Left ventricle myocardium inferior (tissue), 1 donor: ENCODE measurements at regions not wholly inside any gene's neighbourhood (a gene's known extent, or its start where the extent isn't known, plus 50 kb on each side); places are given as distances from the start of the nearest gene placed in this dataset.
"Not testable (repeated sequence)": the region's sequence is repeated elsewhere in the genome, so short reads cannot be mapped to it uniquely, and the experiment has no call there.

ENCODE experiments used
- DNase-seq: peaks from one replicate; pipeline ENCODE4 v3.0.0-alpha.2; 2020
- H3K27ac ChIP-seq: fragments of 200-600 bp; replicated peaks from 2 replicates; pipeline ENCODE4 v1.8.0; 2021
- H3K27me3 ChIP-seq: fragments of 200-600 bp; 2 replicates; pipeline ENCODE4 v1.8.0; 2021; ENCODE audit warnings: low read depth
- H3K36me3 ChIP-seq: fragments of 200-600 bp; 2 replicates; pipeline ENCODE4 v1.8.0; 2021
- H3K4me1 ChIP-seq: fragments of 200-600 bp; 2 replicates; pipeline ENCODE4 v1.8.0; 2021
- H3K4me3 ChIP-seq: fragments of 200-600 bp; 2 replicates; pipeline ENCODE4 v1.8.0; 2021; ENCODE audit warnings: mild to moderate bottlenecking, moderate library complexity
- H3K9me3 ChIP-seq: fragments of 200-600 bp; replicated peaks from 2 replicates; pipeline ENCODE4 v1.8.0; 2021
- CTCF ChIP-seq: fragments of 200-600 bp; IDR thresholded peaks from 2 replicates; pipeline ENCODE4 v1.8.0; 2021; ENCODE audit warnings: antibody characterized with exemption, mild to moderate bottlenecking, borderline replicate concordance
- intact Hi-C: fragments of 100-400 bp; cut with micrococcal nuclease; formaldehyde crosslinking; loops from one replicate; pipeline ENCODE4 v1.11.0; 2022
- donor health status: DM: no; HTN: yes; CAD: no; lungs with severe emphysema.

- intact Hi-C loops, result no loop called here
- H3K27me3 ChIP-seq, result no peaks in the 10 kb centered on the region
- H3K4me1 ChIP-seq, result no peaks in the 10 kb centered on the region
- no peaks in the 10 kb centered on the region for H3K36me3 ChIP-seq
- H3K27ac ChIP-seq, result no peak overlapping the region
- H3K9me3 ChIP-seq, result no peaks in the 10 kb centered on the region
- DNase-seq, result no peak
- H3K4me3 ChIP-seq, result no peak overlapping the region
- no peak for TF ChIP-seq CTCF
Measured at GRCh38 chrX:93354651-93355050, 318.7 kb downstream of the NAP1L3 start.

- Histone ChIP-seq H3K9me3 (no peaks in the 10 kb centered on the region), H3K27ac (no peak overlapping the region), H3K4me1 (no peaks in the 10 kb centered on the region), H3K4me3 (no peak overlapping the region), H3K27me3 (no peaks in the 10 kb centered on the region), H3K36me3 (no peaks in the 10 kb centered on the region)
- intact Hi-C loops, result no loop called here
- no peak for DNase-seq
- TF ChIP-seq CTCF, result no peak
Measured at GRCh38 chrX:93346309-93346708, 327.1 kb downstream of the NAP1L3 start.

- H3K9me3 ChIP-seq, DNase-seq, H3K4me1 ChIP-seq, H3K27me3 ChIP-seq, H3K27ac ChIP-seq, intact Hi-C loops, H3K36me3 ChIP-seq, H3K4me3 ChIP-seq: not testable (repeated sequence)
Measured at GRCh38 chrX:93344287-93344686, 329.1 kb downstream of the NAP1L3 start.

- Histone ChIP-seq H3K4me1 (no peaks in the 10 kb centered on the region), H3K9me3 (no peaks in the 10 kb centered on the region), H3K36me3 (no peaks in the 10 kb centered on the region), H3K4me3 (no peak overlapping the region), H3K27ac (no peak overlapping the region), H3K27me3 (no peaks in the 10 kb centered on the region)
- intact Hi-C loops, result no loop called here
- no peak for TF ChIP-seq CTCF
- DNase-seq, result no peak
Measured at GRCh38 chrX:93332329-93332728, 341.0 kb downstream of the NAP1L3 start.

GRCh38 chrX:93322110-93322509 is 351.3 kb downstream of the NAP1L3 start:
- intact Hi-C loops, result no loop called here
- Histone ChIP-seq H3K9me3 (no peaks in the 10 kb centered on the region), H3K4me3 (no peak overlapping the region), H3K4me1 (no peaks in the 10 kb centered on the region), H3K27me3 (no peaks in the 10 kb centered on the region), H3K36me3 (no peaks in the 10 kb centered on the region), H3K27ac (no peak overlapping the region)
- no peak for TF ChIP-seq CTCF
- no peak for DNase-seq

GRCh38 chrX:93319609-93320008 is 353.8 kb downstream of the NAP1L3 start:
- Histone ChIP-seq H3K27me3 (no peaks in the 10 kb centered on the region), H3K4me1 (no peaks in the 10 kb centered on the region), H3K4me3 (no peak overlapping the region), H3K9me3 (peaks cover 3% of the 10 kb centered on the region), H3K36me3 (no peaks in the 10 kb centered on the region), H3K27ac (no peak overlapping the region)
- no peak for TF ChIP-seq CTCF
- DNase-seq, result no peak
- intact Hi-C loops, result no loop called here
